ENCODE measurements at regions not wholly inside any gene's neighbourhood (a gene's known extent, or its start where the extent isn't known, plus 50 kb on each side); places are given as distances from the start of the nearest gene placed in this dataset.

DNA sequence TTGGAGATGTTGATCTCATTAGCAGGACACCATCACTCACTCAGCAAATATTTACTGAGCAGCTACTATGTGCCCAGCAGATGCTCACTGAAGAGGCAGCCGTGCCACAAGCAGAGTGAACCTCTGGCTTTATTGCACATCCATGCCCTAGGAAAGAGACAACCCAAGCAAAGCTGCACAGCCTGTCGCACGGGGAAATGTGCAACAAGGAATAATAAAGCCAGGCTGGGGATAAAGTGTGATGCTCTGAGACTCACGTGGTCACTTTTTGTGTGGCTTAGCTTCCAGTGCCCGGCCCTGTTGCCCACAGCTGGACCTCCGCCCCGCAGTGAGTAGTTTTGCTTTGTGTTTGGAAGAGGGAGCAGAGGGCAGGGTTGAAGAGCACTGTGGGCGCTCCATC is 130.4 kb upstream of the CDH4 start:
- no peak for TF ChIP-seq POLR2AphosphoS5 (IDR thresholded peaks at IDR 0.05; ENCODE audit: low read depth, low read length)
- TF ChIP-seq, protein P1, sequence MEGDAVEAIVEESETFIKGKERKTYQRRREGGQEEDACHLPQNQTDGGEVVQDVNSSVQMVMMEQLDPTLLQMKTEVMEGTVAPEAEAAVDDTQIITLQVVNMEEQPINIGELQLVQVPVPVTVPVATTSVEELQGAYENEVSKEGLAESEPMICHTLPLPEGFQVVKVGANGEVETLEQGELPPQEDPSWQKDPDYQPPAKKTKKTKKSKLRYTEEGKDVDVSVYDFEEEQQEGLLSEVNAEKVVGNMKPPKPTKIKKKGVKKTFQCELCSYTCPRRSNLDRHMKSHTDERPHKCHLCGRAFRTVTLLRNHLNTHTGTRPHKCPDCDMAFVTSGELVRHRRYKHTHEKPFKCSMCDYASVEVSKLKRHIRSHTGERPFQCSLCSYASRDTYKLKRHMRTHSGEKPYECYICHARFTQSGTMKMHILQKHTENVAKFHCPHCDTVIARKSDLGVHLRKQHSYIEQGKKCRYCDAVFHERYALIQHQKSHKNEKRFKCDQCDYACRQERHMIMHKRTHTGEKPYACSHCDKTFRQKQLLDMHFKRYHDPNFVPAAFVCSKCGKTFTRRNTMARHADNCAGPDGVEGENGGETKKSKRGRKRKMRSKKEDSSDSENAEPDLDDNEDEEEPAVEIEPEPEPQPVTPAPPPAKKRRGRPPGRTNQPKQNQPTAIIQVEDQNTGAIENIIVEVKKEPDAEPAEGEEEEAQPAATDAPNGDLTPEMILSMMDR (IDR thresholded peaks at IDR 0.05; ENCODE audit: control extremely low read depth in 1 of 3, insufficient read depth in 1 of 3, low read depth in 1 of 3, low read length in 3 of 3): no peak
- no peak for TF ChIP-seq POLR2A (IDR thresholded peaks at IDR 0.05; ENCODE audit: control extremely low read depth in 1 of 2, low read depth in 2 of 2, low read length in 2 of 2)
- TF ChIP-seq KDM5A (IDR thresholded peaks at IDR 0.05; ENCODE audit: low read length): no peak
- TF ChIP-seq CBX8 (IDR thresholded peaks at IDR 0.05; ENCODE audit: borderline replicate concordance, low read depth, low read length): no peak
- TF ChIP-seq CBX5 (IDR thresholded peaks at IDR 0.05; ENCODE audit: low read depth, low read length): no peak

Data from H1 (cell line).